GM19324 (cell line): ENCODE measurements at regions not wholly inside any gene's neighbourhood (a gene's known extent, or its start where the extent isn't known, plus 50 kb on each side); places are given as distances from the start of the nearest gene placed in this dataset.
"Not testable (repeated sequence)": the region's sequence is repeated elsewhere in the genome, so short reads cannot be mapped to it uniquely, and the experiment has no call there.

Experiments
- ATAC-seq: cut with Tn5 transposase; IDR thresholded peaks from one replicate; pipeline ENCODE4 v1.9.1; 2021; ENCODE audit warnings: mild to moderate bottlenecking, moderate library complexity; ENCODE audit not compliant: unreplicated experiment, low FRiP score

DNA sequence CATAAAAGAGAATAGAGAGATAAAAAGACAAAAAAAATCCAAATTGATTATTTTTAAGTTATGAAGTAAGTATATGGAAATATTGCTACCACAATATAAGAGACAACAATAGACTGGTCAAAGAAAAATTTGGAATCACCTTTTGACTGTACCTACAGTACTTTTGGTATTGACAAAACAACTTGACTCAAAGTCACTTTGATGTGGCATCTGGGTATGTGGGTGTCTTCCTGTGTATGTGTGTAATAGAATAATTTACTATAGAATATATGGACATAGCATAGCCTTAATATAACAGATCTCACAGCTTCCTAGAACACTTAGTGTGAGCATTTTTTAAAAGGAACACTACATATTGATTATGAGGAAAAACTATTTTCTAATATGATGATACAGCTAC is 1016.2 kb upstream of the PCDH20 start:
- no peak for ATAC-seq

DNA sequence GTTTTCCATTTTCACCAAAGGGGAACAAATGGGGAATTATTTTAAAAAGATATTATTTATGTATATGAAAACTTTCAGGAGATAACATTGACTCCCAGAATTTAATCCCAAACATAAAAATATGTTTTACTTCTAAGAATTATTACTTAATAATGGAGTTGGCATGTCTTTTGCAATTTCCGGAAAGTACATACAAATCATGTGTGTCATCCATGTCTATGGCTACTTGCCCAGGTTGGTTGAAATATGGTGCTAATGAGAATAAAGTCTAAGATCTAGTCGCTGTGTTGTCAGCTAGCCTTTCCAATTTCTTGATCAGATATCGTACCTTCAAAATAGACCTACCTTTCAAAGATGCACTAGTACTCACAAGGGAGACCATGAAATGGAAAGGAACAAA is 1003.2 kb upstream of the PCDH20 start:
- no peak for ATAC-seq

DNA sequence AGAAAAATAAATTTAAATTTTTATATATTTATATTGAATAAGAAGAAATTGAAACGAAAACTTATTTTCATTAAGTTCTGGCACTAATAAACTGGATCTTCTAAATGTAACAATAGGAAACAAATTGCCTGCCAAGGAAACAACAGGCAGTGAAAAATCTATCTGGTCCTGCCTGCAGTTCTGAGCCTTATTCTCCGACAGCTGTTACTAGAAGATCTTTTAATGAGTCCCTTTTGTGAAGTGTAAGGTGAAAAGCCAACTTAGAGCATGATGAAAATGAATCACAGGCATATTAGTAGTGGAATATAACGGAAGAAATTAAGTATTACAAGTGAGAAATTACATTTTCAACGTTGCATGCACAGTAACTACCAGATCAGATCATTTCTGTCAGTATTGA is 1002.7 kb upstream of the PCDH20 start:
- ATAC-seq, result no peak

GRCh38 chr13:62407871-62408270 is 992.2 kb upstream of the PCDH20 start:
- ATAC-seq, result no peak

DNA sequence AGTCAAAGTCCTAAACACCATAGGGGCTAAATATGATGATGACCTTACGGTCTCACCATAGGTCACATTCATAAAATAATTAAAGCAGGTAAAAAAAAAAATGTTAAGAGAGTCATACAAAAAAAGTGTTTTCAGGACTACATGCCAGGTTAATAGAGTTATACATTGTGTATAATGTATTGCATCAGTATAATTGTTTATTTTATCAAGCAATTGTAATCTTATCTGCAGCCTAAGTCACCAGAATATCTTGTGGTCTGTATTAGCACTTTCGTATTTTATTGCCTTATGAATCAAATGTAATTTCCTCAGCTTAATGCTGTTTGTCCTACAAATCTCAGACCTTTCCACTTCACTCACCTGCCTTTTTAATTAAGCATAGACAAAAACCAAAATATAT is 972.9 kb upstream of the PCDH20 start:
- no peak for ATAC-seq

- no peak for ATAC-seq
These were observed 972.0 kb upstream of the PCDH20 start for GRCh38 chr13:62387647-62388046.

GRCh38 chr13:62379241-62379640 is 963.6 kb upstream of the PCDH20 start:
- not testable (repeated sequence) for ATAC-seq

GRCh38 chr13:62377838-62378237 is 962.2 kb upstream of the PCDH20 start:
- no peak for ATAC-seq

DNA sequence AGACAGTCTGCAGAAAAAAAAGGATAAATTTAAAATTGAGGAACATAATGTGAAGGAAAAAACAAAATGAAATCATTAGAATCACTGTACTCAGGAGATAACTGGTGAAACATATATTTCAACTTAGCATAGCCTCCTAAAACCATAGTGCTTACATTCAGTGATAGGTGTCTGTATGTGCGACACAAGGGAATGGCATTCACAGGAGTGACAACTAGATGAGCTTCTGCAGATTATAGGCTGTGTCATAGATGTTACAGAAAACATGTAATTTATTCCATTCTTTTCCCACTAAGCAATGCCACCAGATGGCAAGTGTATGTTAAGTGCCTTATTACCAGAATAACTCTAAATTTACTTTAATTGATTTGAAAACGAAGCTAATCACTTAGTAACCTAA is 960.0 kb upstream of the PCDH20 start:
- no peak for ATAC-seq

- no peak for ATAC-seq
These were observed 956.1 kb upstream of the PCDH20 start for GRCh38 chr13:62371737-62372136.

DNA sequence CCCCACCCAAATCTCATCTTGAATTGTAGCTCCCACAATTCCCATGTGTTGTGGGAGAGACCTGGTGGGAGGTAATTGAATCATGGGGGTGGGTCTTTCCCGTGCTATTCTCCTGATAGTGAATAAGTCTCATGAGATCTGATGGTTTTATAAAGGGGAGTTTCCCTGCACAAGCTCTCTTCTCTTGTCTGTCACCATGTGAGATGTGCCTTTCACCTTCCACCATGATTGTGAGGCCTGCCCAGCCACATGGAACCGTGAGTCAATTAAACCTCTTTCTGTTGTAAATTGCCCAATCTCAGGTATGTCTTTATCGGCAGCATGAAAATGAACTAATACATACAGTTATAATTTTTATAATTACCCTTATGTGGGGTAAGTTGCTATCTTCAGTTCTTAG is 952.3 kb upstream of the PCDH20 start:
- ATAC-seq, result not testable (repeated sequence)

DNA sequence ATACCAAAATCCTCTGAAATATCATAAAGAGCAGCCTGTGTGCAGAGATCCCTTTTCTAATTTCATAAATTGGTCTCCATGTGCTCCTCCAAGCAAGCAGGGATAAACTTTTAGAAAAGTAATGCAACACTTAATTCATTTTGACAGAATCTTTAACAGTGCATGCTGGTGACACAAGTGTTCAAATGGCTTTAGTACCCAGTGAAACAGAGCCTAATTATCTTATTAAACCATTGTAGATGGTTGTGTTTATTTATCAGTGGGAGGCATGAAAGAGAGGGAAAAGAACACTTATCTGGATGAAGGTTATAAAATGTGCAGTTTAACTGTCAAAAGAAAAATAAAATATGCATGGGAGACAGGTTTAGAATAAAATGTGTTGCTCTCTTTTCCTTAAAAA is 945.0 kb upstream of the PCDH20 start:
- ATAC-seq, result no peak

DNA sequence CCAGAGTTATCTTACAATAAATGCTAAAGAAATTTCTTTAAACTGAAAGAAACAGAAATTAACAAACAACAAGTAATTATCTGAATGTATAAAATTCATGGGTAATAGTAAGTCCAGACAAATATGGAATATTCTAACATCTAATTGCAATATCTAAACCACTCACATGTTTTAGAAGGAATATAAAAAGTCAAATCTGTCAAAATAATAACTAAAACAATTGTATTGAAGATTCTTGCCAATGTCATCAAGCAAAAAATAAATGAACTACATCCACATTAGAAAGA is 942.9 kb upstream of the PCDH20 start:
- no peak for ATAC-seq

GRCh38 chr13:62357887-62358645 is 942.4 kb upstream of the PCDH20 start:
- ATAC-seq, result peak; percentile 84

GRCh38 chr13:62356977-62357376 is 941.3 kb upstream of the PCDH20 start:
- no peak for ATAC-seq

DNA sequence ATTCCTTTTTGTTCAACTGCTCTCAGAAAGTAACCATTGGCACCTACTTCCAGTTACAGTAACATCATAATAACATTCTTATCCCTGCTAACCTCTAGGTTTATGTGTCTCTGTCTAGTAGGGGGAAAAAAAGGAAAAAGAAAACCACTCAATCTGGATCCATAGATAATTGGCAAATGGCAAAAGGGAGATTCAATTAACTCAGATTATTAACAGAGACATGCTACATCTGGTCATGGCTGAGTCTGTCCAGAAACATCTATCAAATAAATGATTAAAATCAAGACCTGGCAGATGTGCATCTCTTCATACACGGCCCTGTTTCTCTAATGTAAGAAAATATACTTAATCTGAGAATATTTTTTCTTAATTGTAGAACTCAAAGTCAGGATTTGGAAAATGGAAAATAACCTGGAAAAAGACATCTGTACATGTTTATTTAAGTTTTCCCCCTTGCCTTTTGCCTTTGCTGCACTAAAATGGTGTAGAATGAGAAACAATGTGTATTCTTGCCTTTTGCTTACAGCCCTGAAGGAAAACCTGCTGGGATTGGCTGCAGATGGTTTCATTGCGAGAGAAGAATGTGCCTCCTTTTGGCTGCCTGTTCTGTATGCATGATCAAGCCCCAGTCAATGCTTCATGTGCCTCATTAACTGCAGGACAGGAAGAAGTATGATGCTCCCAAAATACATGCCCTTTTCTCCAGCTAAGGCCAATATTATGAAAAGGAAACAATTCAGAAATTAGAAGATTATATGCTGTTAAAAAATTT is 921.6 kb upstream of the PCDH20 start:
- no peak for ATAC-seq

DNA sequence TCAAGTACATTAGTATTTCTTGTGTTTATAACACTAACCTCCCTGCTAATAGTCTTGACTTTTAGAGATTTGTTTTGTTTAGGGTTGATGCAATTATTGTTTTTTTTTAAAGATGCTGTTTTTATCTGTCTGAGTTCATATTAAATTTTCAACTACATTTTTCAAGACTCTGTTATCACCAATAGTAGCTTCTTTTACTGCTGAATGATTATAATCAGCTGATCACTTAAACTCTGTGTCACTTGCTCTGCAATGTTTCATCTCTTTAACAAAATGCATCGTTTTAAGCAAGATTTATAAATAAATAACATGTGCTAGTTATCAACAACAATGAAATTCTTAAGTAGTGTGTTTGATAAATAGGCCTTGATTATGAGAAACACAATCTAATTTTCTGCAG is 920.9 kb upstream of the PCDH20 start:
- no peak for ATAC-seq

- no peak for ATAC-seq
These were observed 917.8 kb upstream of the PCDH20 start for GRCh38 chr13:62333466-62333865.

- ATAC-seq, result no peak
These were observed 915.7 kb upstream of the PCDH20 start for GRCh38 chr13:62331384-62331783.

DNA sequence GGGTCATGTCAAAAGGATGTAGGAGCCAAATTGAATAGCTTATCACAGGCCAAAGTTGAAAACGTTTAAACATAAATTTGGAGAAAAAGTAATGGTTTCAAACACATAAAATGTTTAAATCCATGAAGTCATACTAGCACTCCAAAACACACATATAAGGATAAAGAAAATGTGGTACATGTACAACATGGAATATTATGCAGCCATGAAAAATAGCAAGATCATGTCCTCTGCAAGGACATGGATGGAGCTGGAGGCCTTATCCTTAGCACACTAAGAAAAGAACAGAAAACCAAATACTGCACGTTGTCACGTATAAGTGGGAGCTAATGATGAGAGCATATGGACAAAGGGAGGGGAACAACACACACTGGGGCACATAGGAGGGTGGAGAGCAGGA is 911.7 kb upstream of the PCDH20 start:
- ATAC-seq, result no peak

- ATAC-seq, result no peak
These were observed 909.2 kb upstream of the PCDH20 start for GRCh38 chr13:62324842-62325241.

DNA sequence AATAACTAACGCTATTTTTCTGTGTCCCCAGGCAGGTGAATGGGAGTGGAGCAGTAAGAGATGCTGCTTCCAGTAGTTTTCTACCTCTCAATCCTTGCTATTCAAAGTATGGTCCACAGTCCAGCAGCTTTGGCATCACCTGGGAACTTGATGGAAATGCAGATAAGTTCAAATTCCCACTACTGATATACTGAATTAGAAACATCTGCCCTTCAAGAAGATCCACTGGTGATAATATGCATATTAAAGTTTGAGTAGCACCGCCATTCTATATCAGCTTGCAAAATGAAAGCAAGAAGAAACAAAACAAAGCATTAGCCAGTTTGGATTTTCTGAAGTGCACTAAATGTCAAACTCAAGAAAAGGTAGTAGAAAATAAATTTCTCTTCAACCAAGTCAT is 906.2 kb upstream of the PCDH20 start:
- no peak for ATAC-seq
